NB4 (cell line): ENCODE measurements at regions not wholly inside any gene's neighbourhood (a gene's known extent, or its start where the extent isn't known, plus 50 kb on each side); places are given as distances from the start of the nearest gene placed in this dataset.
A peak's percentile ranks its signal among the peaks of the same experiment; 100 is the strongest.

Experiments used
- DNase-seq: peaks from one replicate; pipeline ENCODE4 v3.0.0; 2010; ENCODE audit warnings: low read depth
- H3K4me3 ChIP-seq: one replicate; pipeline ENCODE4 v1.5.1; 2011; ENCODE audit warnings: mild to moderate bottlenecking, low read depth, low read length, moderate library complexity
- CTCF ChIP-seq: IDR thresholded peaks from one replicate; pipeline ENCODE4 v1.5.1; 2012; ENCODE audit warnings: low read depth, low read length
- MAX ChIP-seq: IDR thresholded peaks from 2 replicates; pipeline ENCODE4 v1.6.1; 2011; ENCODE audit warnings: low read depth, low read length
- MYC ChIP-seq: IDR thresholded peaks from 2 replicates; pipeline ENCODE4 v1.6.1; 2011; ENCODE audit warnings: low read depth, low read length
- POLR2A ChIP-seq: IDR thresholded peaks from 2 replicates; pipeline ENCODE4 v1.6.1; 2011; ENCODE audit warnings: mild to moderate bottlenecking; ENCODE audit not compliant: insufficient read length; ENCODE audit errors: extremely low read depth

DNA sequence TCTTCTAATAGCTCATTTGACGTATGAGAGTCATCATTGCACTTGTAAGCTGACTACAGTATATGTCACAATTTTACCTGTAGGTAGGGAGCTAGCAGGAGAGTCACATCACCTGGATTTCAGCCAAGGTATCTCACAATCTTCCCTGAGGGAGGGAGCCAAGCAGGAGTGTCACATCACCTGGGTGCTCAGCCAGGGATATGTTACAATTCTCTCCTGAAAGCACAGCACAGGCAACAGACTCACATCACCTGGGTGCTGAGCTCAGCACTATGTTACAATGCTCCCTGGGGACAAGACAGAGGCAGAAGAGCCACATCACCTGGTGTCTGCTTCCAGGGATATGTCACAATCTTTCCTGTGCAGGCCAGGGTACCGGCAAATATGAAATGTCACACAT is 51.5 kb upstream of the ZNF730 start:
- TF ChIP-seq MAX, result no peak
- TF ChIP-seq MYC, result no peak
- no peak for TF ChIP-seq CTCF
- TF ChIP-seq POLR2A, result no peak
- DNase-seq, result no peak
- no peak overlapping the region for H3K4me3 ChIP-seq

DNA sequence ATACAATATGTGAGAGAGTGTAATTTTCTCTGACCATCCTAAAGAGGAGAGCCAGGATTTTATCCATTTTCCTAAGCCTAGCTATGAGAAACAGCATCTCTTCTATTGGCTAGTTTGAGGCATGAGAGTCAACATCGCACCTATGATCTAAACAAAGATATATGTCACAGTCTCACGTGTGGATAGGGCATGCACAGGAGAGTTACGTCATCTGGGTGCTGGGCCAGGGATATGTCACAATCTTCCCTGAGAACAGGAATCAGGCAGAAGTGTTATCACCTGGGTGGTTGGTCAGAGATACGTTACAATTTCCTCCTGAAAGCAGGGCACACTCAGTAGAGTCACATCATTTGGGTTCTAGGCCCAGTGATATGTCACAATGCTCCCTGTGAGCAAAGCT is 53.9 kb upstream of the ZNF730 start:
- no peak overlapping the region for H3K4me3 ChIP-seq
- no peak for TF ChIP-seq CTCF
- TF ChIP-seq MAX, result no peak
- TF ChIP-seq POLR2A, result no peak
- TF ChIP-seq MYC, result no peak
- DNase-seq, result no peak

DNA sequence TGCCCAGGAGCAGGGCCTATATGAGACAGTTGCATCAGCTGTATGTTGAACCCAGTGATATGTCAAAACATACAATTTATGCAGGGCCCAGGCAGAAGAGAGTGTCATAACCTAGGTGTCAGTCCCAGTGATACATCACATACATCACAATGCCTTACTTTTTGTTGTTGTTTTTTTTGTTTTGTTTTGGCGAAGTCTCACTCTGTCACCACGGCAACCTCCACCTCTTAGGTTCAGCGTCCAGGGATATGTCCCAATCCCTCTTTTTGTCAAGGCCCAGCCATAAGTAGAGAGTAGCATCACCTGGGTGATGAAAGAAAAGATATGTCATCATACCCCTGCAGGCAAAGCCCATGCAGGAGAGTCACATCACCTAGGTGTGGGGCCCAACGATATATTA is 56.8 kb upstream of the ZNF730 start:
- TF ChIP-seq POLR2A (no peak), CTCF (no peak), MYC (no peak), MAX (no peak)
- no peak for DNase-seq

GRCh38 chr19:23056516-23056915 is 53.5 kb upstream of the ZNF728 start:
- DNase-seq, result peak; percentile 16
- H3K4me3 ChIP-seq, result no peak overlapping the region
- TF ChIP-seq MYC (no peak), MAX (no peak), CTCF (no peak), POLR2A (no peak)

More for the DNA sequence above, 56.8 kb upstream of the ZNF730 start:
- no peak overlapping the region for H3K4me3 ChIP-seq

- no peak for DNase-seq
- no peak for TF ChIP-seq MYC
- no peak for TF ChIP-seq POLR2A
- TF ChIP-seq MAX, result no peak
- no peak for TF ChIP-seq CTCF
- H3K4me3 ChIP-seq, result no peak overlapping the region
Observed at GRCh38 chr19:23055946-23056345, 53.0 kb upstream of the ZNF728 start.

- no peak for DNase-seq
- TF ChIP-seq MYC (no peak), CTCF (no peak), MAX (no peak), POLR2A (no peak)
- no peak overlapping the region for H3K4me3 ChIP-seq
Observed at GRCh38 chr19:23055501-23055900, 52.5 kb upstream of the ZNF728 start.
